OCI-LY1 (cell line): ENCODE measurements at regions not wholly inside any gene's neighbourhood (a gene's known extent, or its start where the extent isn't known, plus 50 kb on each side); places are given as distances from the start of the nearest gene placed in this dataset.

Source experiments
- H2AFZ ChIP-seq: fragments of 200-600 bp; sonication (generic), shearing (Covaris generic); 2 replicates; pipeline ENCODE4 v1.6.0; 2014; ENCODE audit warnings: antibody characterized with exemption, mild to moderate bottlenecking, low read length
- H3F3A ChIP-seq: fragments of 200-600 bp; sonication (generic), shearing (Covaris generic); 2 replicates; pipeline ENCODE4 v1.6.0; 2014; ENCODE audit warnings: mild to moderate bottlenecking, antibody characterized with exemption, low read length, moderate library complexity; ENCODE audit not compliant: insufficient read depth
- H3K27ac ChIP-seq: fragments of 200-600 bp; sonication (generic); 2 replicates; pipeline ENCODE4 v1.5.1; 2014; ENCODE audit warnings: low read length, mixed run types, mild to moderate bottlenecking, low read depth; ENCODE audit not compliant: poor library complexity, severe bottlenecking
- H3K27me3 ChIP-seq: fragments of 200-600 bp; sonication (generic); 2 replicates; pipeline ENCODE4 v1.6.0; 2014; ENCODE audit warnings: antibody characterized with exemption, mild to moderate bottlenecking, low read length, moderate library complexity; ENCODE audit not compliant: insufficient read depth
- H3K36me3 ChIP-seq: fragments of 200-600 bp; sonication (generic); 2 replicates; pipeline ENCODE4 v1.6.1; 2014; ENCODE audit warnings: mild to moderate bottlenecking, antibody characterized with exemption, low read length, moderate library complexity, mixed read lengths; ENCODE audit not compliant: insufficient read depth
- H3K4me1 ChIP-seq: fragments of 200-600 bp; sonication (generic); 2 replicates; pipeline ENCODE4 v1.5.1; 2014; ENCODE audit warnings: mild to moderate bottlenecking, low read length, moderate library complexity; ENCODE audit not compliant: insufficient read depth, severe bottlenecking
- H3K4me2 ChIP-seq: fragments of 200-600 bp; sonication (generic), shearing (Covaris generic); 2 replicates; pipeline ENCODE4 v1.6.1; 2014; ENCODE audit warnings: low read length
- H3K4me3 ChIP-seq: fragments of 200-600 bp; sonication (generic); 2 replicates; pipeline ENCODE4 v1.5.1; 2014; ENCODE audit warnings: low read length, low read depth, mild to moderate bottlenecking, mixed read lengths; ENCODE audit not compliant: poor library complexity, severe bottlenecking
- H3K79me2 ChIP-seq: fragments of 200-600 bp; shearing (Covaris generic); 2 replicates; pipeline ENCODE4 v1.6.1; 2016; ENCODE audit warnings: mixed run types, low read length, mixed read lengths; ENCODE audit not compliant: insufficient read depth
- H3K9ac ChIP-seq: fragments of 200-600 bp; sonication (generic), shearing (Covaris generic); 2 replicates; pipeline ENCODE4 v1.6.1; 2014; ENCODE audit warnings: mild to moderate bottlenecking, low read length, mixed read lengths
- H3K9me2 ChIP-seq: fragments of 200-600 bp; sonication (generic), shearing (Covaris generic); 2 replicates; pipeline ENCODE4 v1.6.1; 2014; ENCODE audit warnings: low read depth, mild to moderate bottlenecking, low read length, mixed read lengths
- H3K9me3 ChIP-seq: fragments of 200-600 bp; shearing (Covaris generic); 2 replicates; pipeline ENCODE4 v1.6.1; 2014; ENCODE audit warnings: low read length, mixed read lengths
- H4K20me1 ChIP-seq: fragments of 200-600 bp; sonication (generic), shearing (Covaris generic); 2 replicates; pipeline ENCODE4 v1.6.0; 2016; ENCODE audit warnings: mild to moderate bottlenecking, low read length; ENCODE audit not compliant: insufficient read depth
- EZH2 ChIP-seq: fragments of 200-600 bp; sonication (generic), shearing (Covaris generic); IDR thresholded peaks from 2 replicates; pipeline ENCODE4 v1.8.0; 2017; ENCODE audit warnings: borderline replicate concordance, mixed run types, mild to moderate bottlenecking, antibody characterized with exemption, low read length, moderate library complexity, mixed read lengths
- TF ChIP-seq, protein P1 (sequence below): fragments of 200-600 bp; sonication (generic), shearing (Covaris generic); IDR thresholded peaks from 2 replicates; pipeline ENCODE4 v1.5.1; 2017; ENCODE audit warnings: mild to moderate bottlenecking, antibody characterized with exemption, low read length, moderate library complexity, mixed read lengths

- Histone ChIP-seq H3K4me3 (no peak overlapping the region), H4K20me1 (no peaks in the 10 kb centered on the region), H3F3A (no peaks in the 10 kb centered on the region), H3K36me3 (no peaks in the 10 kb centered on the region), H3K27me3 (no peaks in the 10 kb centered on the region), H3K79me2 (no peaks in the 10 kb centered on the region), H3K4me1 (no peaks in the 10 kb centered on the region), H2AFZ (no peak overlapping the region), H3K4me2 (no peak overlapping the region), H3K9ac (no peak overlapping the region), H3K27ac (no peak overlapping the region), H3K9me2 (no peaks in the 10 kb centered on the region), H3K9me3 (no peaks in the 10 kb centered on the region)
- no peak for TF ChIP-seq EZH2
- TF ChIP-seq, protein P1, sequence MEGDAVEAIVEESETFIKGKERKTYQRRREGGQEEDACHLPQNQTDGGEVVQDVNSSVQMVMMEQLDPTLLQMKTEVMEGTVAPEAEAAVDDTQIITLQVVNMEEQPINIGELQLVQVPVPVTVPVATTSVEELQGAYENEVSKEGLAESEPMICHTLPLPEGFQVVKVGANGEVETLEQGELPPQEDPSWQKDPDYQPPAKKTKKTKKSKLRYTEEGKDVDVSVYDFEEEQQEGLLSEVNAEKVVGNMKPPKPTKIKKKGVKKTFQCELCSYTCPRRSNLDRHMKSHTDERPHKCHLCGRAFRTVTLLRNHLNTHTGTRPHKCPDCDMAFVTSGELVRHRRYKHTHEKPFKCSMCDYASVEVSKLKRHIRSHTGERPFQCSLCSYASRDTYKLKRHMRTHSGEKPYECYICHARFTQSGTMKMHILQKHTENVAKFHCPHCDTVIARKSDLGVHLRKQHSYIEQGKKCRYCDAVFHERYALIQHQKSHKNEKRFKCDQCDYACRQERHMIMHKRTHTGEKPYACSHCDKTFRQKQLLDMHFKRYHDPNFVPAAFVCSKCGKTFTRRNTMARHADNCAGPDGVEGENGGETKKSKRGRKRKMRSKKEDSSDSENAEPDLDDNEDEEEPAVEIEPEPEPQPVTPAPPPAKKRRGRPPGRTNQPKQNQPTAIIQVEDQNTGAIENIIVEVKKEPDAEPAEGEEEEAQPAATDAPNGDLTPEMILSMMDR = no peak
Measured at GRCh38 chr15:92708635-92709034, 53.1 kb upstream of the FAM174B start.

DNA sequence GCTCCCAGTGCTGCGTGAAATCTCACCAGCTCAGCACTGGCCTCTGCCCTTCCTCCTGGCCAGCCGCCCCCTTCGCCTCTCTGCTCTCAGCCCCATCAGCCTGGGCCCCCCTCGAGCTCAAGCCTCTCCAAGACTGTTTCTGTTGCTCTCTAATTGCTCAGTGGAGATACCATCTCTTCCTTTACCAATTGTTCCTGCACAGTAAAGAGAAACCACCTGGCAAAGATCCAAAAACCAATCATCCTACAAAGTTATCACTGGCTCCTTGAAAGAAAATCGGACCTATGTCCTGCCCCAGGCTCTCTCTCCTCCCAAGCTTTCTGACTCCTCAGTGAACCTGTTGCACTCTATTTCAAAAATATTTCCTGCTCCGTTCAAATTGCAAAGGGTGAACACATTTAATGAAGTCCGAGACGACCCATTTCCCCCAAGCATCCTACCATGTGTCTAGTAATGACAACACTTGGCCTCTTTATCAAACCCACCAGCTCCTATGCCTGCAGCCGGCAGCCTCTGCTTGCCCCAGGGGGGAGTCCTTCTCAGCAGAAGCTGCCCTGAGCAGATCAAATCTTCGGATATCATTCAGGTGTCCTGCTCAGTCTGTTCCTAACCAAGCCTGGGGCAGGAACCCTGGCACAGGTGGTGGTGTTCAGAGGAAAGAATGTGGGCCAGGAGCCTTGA, 53.7 kb upstream of the FAM174B start:
- H3K9ac ChIP-seq = no peak overlapping the region
- no peaks in the 10 kb centered on the region for H4K20me1 ChIP-seq
- H3K9me2 ChIP-seq = no peaks in the 10 kb centered on the region
- no peak for TF ChIP-seq EZH2
- TF ChIP-seq, protein P1 = no peak
- H3K27ac ChIP-seq = no peak overlapping the region
- no peaks in the 10 kb centered on the region for H3K4me1 ChIP-seq
- H2AFZ ChIP-seq = no peak overlapping the region
- H3F3A ChIP-seq = no peaks in the 10 kb centered on the region
- no peaks in the 10 kb centered on the region for H3K36me3 ChIP-seq
- no peak overlapping the region for H3K4me2 ChIP-seq
- no peaks in the 10 kb centered on the region for H3K27me3 ChIP-seq
- H3K4me3 ChIP-seq = no peak overlapping the region
- no peaks in the 10 kb centered on the region for H3K79me2 ChIP-seq
- H3K9me3 ChIP-seq = no peaks in the 10 kb centered on the region

GRCh38 chr15:92711457-92711831, 55.9 kb upstream of the FAM174B start:
- Histone ChIP-seq H3K9me2 (no peaks in the 10 kb centered on the region), H3K27ac (no peak overlapping the region), H3K36me3 (no peaks in the 10 kb centered on the region), H3K4me1 (no peaks in the 10 kb centered on the region), H3K9ac (no peak overlapping the region), H3K79me2 (no peaks in the 10 kb centered on the region), H3K4me3 (no peak overlapping the region), H3F3A (no peaks in the 10 kb centered on the region), H3K27me3 (no peaks in the 10 kb centered on the region), H2AFZ (no peak overlapping the region), H3K9me3 (no peaks in the 10 kb centered on the region), H3K4me2 (no peak overlapping the region), H4K20me1 (no peaks in the 10 kb centered on the region)
- TF ChIP-seq, protein P1 = no peak
- no peak for TF ChIP-seq EZH2
